Hematopoietic multipotent progenitor cell treated with erythropoietin and hydrocortisone succinate and interleukin-3 and kit ligand, for 4 days (in vitro differentiated cells): ENCODE measurements at regions not wholly inside any gene's neighbourhood (a gene's known extent, or its start where the extent isn't known, plus 50 kb on each side); places are given as distances from the start of the nearest gene placed in this dataset.
A peak's percentile ranks its signal among the peaks of the same experiment; 100 is the strongest.

ENCODE experiments used
- DNase-seq: peaks from one replicate; pipeline ENCODE4 v3.0.0-alpha.2; 2015

DNA sequence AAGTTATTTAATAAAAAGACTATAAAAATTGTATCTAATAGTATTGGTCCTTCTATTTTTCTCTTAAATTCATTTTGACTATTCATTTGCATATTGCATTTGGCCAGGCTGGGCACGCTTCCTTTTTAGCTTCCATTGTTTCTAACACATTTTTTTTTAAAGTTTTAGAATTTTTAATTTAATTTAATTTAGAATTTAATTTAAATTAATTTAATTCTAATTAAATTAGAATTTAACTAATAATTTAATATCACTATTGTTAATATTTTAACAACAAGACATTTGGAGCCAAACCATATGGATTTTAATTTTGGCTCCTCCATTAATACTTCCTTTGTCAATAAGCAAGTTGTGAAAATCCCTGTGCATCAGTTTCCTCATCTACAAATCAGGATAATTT is 856.9 kb upstream of the SEL1L start:
- no peak for DNase-seq

DNA sequence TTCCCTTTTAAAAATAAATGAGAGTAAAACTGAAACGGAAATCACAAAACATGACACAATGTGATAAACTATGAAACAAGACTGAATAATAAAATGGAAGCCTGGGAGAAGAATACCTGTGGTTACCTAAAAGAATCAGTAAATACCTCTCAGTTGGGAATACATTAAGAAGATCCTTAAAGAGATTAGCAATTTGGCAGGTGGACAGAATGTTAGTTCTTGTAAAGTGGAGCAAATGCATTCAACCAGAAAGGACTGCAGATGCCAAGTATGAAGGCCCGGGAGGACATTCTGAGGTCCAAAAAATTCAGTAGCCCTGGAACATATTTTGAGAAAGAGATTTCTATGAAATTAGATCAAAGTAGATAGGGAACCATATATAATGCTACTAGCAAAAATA is 861.3 kb upstream of the SEL1L start:
- DNase-seq: no peak

GRCh38 chr14:82398256-82398655 is 864.6 kb upstream of the SEL1L start:
- no peak for DNase-seq

GRCh38 chr14:82403987-82404386 is 870.3 kb upstream of the SEL1L start:
- DNase-seq: no peak

GRCh38 chr14:82410064-82410463 is 876.4 kb upstream of the SEL1L start:
- no peak for DNase-seq

DNA sequence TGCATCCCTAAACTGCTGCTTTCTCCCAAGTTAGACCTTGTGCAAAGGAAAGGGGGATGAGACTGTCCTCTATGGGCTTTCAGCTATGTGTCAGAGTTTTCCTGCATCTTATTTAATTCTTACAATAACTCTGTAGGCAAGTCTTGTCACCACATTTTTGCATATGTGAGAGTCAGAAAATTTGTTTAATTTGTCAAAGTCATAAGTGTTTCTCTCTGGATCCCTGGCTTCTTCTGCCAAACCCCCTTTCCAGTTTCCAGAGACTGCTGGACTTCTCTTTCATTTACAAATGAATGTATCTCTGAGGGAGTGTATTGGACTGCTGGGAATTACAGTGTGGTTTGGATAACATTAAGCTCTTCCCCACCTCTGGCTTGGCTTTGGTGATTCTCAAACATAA is 877.6 kb upstream of the SEL1L start:
- DNase-seq: no peak

DNA sequence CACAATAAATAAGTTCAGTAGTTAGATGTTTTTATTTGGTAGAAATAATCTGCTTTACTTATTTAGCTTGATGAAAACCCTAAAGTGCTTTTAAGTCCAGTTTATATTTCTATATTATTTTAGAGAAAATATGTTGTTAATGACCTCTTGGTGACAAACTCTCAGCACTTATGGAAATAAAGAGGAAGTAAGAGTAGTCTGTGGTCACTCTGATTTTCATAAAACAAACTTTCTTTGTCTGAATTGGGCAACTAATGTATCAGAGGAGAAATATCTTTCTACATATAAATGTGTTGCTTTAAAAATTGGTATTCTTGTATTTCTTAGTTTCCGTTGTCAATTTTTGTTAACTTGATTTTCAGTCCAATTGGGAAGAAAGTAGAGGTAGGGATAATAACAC is 878.9 kb upstream of the SEL1L start:
- no peak for DNase-seq

GRCh38 chr14:82414853-82415539 is 881.3 kb upstream of the SEL1L start:
- DNase-seq: no peak

GRCh38 chr14:82419933-82420332 is 886.3 kb upstream of the SEL1L start:
- DNase-seq: no peak

- DNase-seq: no peak
Measured at GRCh38 chr14:82420871-82421270, 887.2 kb upstream of the SEL1L start.

DNA sequence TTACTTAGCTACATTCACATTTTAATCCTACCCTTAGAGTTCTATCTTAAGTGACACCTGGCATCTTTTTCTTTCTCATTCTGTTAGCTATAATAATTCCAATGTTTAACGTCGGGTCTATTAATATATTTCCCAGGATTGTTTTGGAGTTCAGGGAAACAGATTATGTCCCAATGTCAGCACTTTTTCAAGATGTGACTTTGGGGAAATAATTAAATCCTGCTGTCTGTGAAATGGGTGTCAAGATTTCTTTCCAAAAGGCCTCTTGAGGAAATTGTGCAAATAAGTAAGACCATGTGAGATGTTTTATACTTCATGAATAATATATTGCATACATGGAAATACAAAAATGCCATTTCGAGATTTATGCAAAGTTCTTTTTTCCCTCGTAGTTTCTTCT is 887.6 kb upstream of the SEL1L start:
- DNase-seq: no peak

- DNase-seq: no peak
Measured at GRCh38 chr14:82422230-82422629, 888.6 kb upstream of the SEL1L start.

DNA sequence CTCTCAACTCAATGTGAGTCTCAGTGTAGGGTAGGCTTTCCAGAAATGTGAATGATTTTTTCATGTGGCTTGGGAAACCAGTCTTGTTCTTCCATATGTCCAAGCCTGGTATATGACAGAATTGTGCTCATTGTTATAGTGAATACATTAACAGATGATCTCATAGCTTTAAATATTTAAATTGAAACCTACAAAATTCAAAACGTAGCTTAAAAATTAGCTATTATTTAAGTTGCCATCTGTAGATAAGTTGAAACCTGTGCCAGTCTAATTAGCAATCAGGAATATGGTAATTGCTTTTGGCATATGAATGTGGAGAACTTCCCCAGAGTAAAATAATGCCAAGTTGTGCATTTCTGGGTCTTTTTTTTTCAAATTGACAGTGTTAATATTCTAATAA is 891.6 kb upstream of the SEL1L start:
- DNase-seq: no peak

DNA sequence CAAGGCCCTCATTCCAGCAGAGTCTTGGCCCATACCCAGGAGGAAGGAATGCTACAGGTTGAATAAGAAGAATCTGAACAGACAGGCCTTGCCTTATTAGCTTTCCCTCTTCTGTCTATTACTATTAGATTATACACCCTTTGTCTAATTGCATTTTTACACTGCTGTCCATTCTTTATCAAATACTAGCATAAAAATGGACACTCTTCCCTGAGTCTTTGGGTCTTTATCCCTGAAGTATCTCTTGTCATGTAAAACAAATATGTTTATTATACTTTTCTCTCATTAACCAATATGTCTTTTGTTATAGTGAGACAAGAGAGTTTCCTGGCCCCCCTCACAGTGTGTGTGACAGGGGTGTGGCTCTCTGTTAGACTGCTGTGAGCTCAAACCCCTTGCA is 897.4 kb upstream of the SEL1L start:
- DNase-seq: no peak

GRCh38 chr14:82432301-82433105 is 898.9 kb upstream of the SEL1L start:
- no peak for DNase-seq

DNA sequence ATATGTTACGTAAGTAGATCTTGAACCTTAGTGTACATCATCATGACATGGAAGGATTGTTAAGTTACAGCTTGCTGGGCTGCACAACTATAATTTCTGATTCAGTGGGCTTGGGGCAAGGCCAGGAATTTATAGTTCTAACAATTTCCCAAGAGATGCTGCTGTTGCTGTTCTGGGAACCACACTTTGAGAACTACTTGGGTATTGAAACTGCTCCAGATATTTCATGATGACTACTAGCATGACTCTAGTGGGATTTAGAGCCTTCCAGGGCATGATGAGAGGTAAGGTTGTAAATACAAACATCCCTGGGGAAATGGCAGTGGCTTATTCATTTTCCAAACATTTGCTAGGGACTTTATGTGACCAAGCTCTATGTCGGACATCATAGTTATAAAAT is 904.8 kb upstream of the SEL1L start:
- DNase-seq: no peak

DNA sequence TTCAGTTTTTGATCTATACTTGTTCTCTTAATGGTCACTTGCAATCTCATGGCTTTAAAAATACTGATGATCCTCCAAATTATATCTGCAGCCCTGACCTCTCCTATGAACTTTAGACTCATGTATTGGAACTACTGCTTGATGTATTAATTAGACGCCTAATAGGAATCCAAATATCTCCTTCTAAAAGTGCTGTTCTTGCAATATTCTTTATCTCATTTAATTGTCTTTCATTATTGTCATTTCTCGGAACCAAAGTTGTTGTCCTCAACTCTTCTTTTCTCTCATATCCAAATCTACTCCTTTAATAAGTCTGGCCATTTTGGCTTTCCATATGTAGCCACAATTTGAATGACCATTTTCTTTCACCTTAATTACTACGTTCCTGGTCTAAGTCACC is 907.6 kb upstream of the SEL1L start:
- no peak for DNase-seq

- DNase-seq: no peak
Measured at GRCh38 chr14:82445810-82446570, 912.3 kb upstream of the SEL1L start.

- peak; percentile 1 for DNase-seq
Measured at GRCh38 chr14:82447586-82447985, 913.9 kb upstream of the SEL1L start.

DNA sequence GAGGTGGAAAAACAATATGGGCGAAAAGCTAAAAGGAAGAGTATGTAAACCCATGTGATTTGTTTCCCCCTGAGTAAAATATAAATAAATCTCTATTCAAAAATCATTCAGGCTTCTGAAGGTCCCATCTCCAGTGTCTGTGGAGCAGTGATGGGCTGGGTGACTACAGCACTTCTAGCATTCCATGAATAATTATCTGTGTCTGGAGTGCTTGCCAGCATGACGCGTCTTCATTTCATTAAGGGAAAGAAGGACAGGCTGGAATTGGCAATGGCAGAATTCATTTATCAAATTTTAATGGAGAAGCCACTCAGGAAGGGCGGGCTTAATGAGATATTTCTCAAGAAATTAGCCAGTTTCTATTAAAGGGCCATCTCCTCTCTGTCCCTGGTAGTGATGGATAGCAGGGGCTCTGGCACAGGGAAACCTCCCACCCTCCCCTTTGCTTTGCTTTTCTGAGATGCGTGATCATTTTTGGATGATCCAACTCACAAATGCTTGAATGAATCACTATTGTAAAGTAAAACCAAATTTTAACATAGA is 916.3 kb upstream of the SEL1L start:
- no peak for DNase-seq

- no peak for DNase-seq
Measured at GRCh38 chr14:82451675-82452074, 918.0 kb upstream of the SEL1L start.

DNA sequence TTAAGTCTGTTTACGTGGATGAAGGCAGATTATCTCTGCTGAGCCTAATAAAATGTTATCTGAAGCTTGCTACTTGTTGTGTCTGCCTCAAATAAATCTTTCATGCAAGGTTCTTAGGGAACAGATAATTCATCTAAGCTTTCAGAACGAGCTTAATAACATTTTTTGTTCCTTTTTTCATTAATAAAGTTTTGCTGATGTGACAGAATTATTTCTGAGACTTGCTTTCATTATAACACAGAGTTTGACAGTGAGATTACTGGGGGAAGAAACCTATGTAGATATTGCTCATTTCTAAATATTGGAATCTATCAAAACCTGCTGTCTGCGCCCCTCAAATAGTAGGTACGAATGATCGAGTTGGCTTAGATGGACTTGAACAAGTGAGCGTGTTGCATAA is 948.7 kb upstream of the SEL1L start:
- no peak for DNase-seq

- no peak for DNase-seq
Measured at GRCh38 chr14:82488473-82488872, 954.8 kb upstream of the SEL1L start.

DNA sequence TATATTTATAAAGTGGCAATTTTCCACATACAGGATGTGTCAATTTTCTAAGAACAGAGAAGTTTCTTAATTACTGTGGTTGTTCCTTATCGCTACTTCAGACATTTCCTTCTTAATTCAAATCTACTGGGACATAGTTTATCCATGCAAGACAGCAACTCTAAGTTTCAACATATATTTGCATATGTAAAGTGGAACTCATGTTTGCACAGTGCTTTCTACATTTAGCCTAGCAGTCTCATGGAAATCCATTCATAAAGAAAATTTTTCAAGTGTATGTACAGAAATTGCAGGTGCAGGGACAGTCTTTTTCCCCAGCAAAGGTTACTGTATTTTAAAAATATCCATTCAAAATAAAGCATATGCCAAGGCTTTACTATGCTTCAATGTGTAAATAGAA is 956.7 kb upstream of the SEL1L start:
- DNase-seq: peak; percentile 36
